Neural cell (in vitro differentiated cells): ENCODE measurements at regions not wholly inside any gene's neighbourhood (a gene's known extent, or its start where the extent isn't known, plus 50 kb on each side); places are given as distances from the start of the nearest gene placed in this dataset.

Source experiments
- H2AFZ ChIP-seq: fragments of 200-600, 300-800 bp; sonication (generic), shearing (Covaris generic); 2 replicates; pipeline ENCODE4 v1.6.0; 2014; ENCODE audit warnings: low read depth, mild to moderate bottlenecking, antibody characterized with exemption, low read length, moderate library complexity
- H3F3A ChIP-seq: fragments of 200-600 bp; shearing (Covaris generic); 2 replicates; pipeline ENCODE4 v1.6.1; 2016; ENCODE audit warnings: mild to moderate bottlenecking, moderate library complexity, mixed read lengths, antibody characterized with exemption, low read length; ENCODE audit not compliant: insufficient read depth, poor library complexity, severe bottlenecking
- H3K27ac ChIP-seq: fragments of 200-600, 300-800 bp; sonication (generic), shearing (Covaris generic); 2 replicates; pipeline ENCODE4 v1.5.1; 2014; ENCODE audit warnings: mild to moderate bottlenecking, low read length, moderate library complexity
- H3K27me3 ChIP-seq: fragments of 300-800, 200-600 bp; sonication (generic), shearing (Covaris generic); 2 replicates; pipeline ENCODE4 v1.6.0; 2014; ENCODE audit warnings: mild to moderate bottlenecking, low read depth, low read length, moderate library complexity; ENCODE audit not compliant: insufficient read depth
- H3K36me3 ChIP-seq: fragments of 300-800, 200-600 bp; sonication (generic), shearing (Covaris generic); 2 replicates; pipeline ENCODE4 v1.5.1; 2014; ENCODE audit warnings: mild to moderate bottlenecking, antibody characterized with exemption, low read length, moderate library complexity; ENCODE audit not compliant: insufficient read depth
- H3K4me2 ChIP-seq: fragments of 300-800, 200-600 bp; sonication (generic), shearing (Covaris generic); 2 replicates; pipeline ENCODE4 v1.6.0; 2014; ENCODE audit warnings: mild to moderate bottlenecking, low read length
- H3K4me3 ChIP-seq: fragments of 300-800, 200-600 bp; sonication (generic), shearing (Covaris generic); 2 replicates; pipeline ENCODE4 v1.5.1; 2014; ENCODE audit warnings: mild to moderate bottlenecking, low read length, moderate library complexity
- H3K79me2 ChIP-seq: fragments of 200-600 bp; shearing (Covaris generic); replicated peaks from 2 replicates; pipeline ENCODE4 v1.6.0; 2014; ENCODE audit warnings: mild to moderate bottlenecking, low read length, moderate library complexity; ENCODE audit not compliant: insufficient read depth
- H3K9ac ChIP-seq: fragments of 300-800, 200-600 bp; sonication (generic), shearing (Covaris generic); 2 replicates; pipeline ENCODE4 v1.6.1; 2016; ENCODE audit warnings: mild to moderate bottlenecking, low read length, mixed read lengths
- H3K9me2 ChIP-seq: fragments of 200-600 bp; shearing (Covaris generic); 2 replicates; pipeline ENCODE4 v1.6.1; 2016; ENCODE audit warnings: mild to moderate bottlenecking, low read length, mixed read lengths; ENCODE audit not compliant: insufficient read depth
- H3K9me3 ChIP-seq: fragments of 200-600, 300-800 bp; sonication (generic), shearing (Covaris generic); 2 replicates; pipeline ENCODE4 v1.6.1; 2016; ENCODE audit warnings: mild to moderate bottlenecking, mixed run types, low read length, moderate library complexity, mixed read lengths
- H4K20me1 ChIP-seq: fragments of 200-600 bp; shearing (Covaris generic); 2 replicates; pipeline ENCODE4 v1.6.1; 2016; ENCODE audit warnings: mild to moderate bottlenecking, mixed run types; ENCODE audit not compliant: insufficient read depth
- EP300 ChIP-seq: fragments of 450-650 bp; conservative IDR thresholded peaks from 2 replicates; pipeline ENCODE4 v1.6.1; 2014; ENCODE audit warnings: antibody characterized with exemption, mild to moderate bottlenecking, moderate library complexity; ENCODE audit not compliant: poor library complexity, severe bottlenecking
- EZH2 ChIP-seq: fragments of 200-600, 300-800 bp; shearing (Covaris generic), sonication (generic); IDR thresholded peaks from 2 replicates; pipeline ENCODE4 v1.6.1; 2014; ENCODE audit warnings: antibody characterized with exemption, low read length, borderline replicate concordance, mild to moderate bottlenecking; ENCODE audit not compliant: insufficient read depth, poor library complexity, severe bottlenecking
- MXI1 ChIP-seq: fragments of 450-650 bp; conservative IDR thresholded peaks from 2 replicates; pipeline ENCODE4 v1.6.1; 2014; ENCODE audit warnings: antibody characterized with exemption, mild to moderate bottlenecking; ENCODE audit not compliant: poor library complexity, severe bottlenecking
- POLR2AphosphoS5 ChIP-seq: IDR thresholded peaks from 2 replicates; pipeline ENCODE4 v1.6.1; 2012
- RAD21 ChIP-seq: fragments of 450-650 bp; conservative IDR thresholded peaks from 2 replicates; pipeline ENCODE4 v1.6.1; 2014; ENCODE audit warnings: antibody characterized with exemption, mild to moderate bottlenecking, moderate library complexity
- SMC3 ChIP-seq: fragments of 450-650 bp; conservative IDR thresholded peaks from 2 replicates; pipeline ENCODE4 v1.6.1; 2014; ENCODE audit warnings: antibody characterized with exemption, mild to moderate bottlenecking, moderate library complexity; ENCODE audit not compliant: poor library complexity
- TAF1 ChIP-seq: IDR thresholded peaks from 2 replicates; pipeline ENCODE4 v1.6.1; 2012; ENCODE audit warnings: low read depth
- TF ChIP-seq, protein P1 (sequence below): fragments of 450-650 bp; IDR thresholded peaks from 2 replicates; pipeline ENCODE4 v1.5.1; 2014; ENCODE audit warnings: antibody characterized with exemption, mild to moderate bottlenecking, moderate library complexity; ENCODE audit not compliant: poor library complexity, severe bottlenecking
- TF ChIP-seq, protein P2 (sequence below): IDR thresholded peaks from 2 replicates; pipeline ENCODE4 v1.6.1; 2012; ENCODE audit warnings: borderline replicate concordance

DNA sequence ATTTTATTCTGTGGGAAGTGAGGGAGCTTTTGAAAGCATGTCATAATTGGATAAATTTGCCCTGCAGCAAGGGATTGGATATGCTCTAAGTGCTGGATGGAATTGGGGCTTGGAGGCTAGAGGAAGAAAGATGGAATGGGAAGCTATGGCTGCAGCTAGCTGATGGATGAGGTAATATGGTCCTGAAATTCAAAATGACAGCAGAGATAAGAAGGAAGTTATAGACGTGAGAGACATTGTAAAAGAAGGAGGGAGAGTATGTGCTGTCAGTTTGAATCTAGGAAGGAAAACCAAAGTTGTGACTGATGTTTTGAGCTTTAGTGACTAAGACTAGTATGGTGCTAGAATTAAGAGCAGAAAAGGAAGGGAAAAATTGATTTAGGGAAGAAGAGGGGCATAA is 299.9 kb upstream of the SPAG17 start:
- Histone ChIP-seq H2AFZ (no peak overlapping the region), H3K4me3 (no peak overlapping the region), H3K27me3 (no peaks in the 10 kb centered on the region), H3K4me2 (no peak overlapping the region), H3K36me3 (no peaks in the 10 kb centered on the region), H4K20me1 (no peaks in the 10 kb centered on the region), H3K79me2 (no peaks in the 10 kb centered on the region), H3K27ac (no peak overlapping the region), H3F3A (no peaks in the 10 kb centered on the region), H3K9me3 (no peaks in the 10 kb centered on the region), H3K9me2 (no peaks in the 10 kb centered on the region), H3K9ac (no peak overlapping the region)
- TF ChIP-seq, protein P1, sequence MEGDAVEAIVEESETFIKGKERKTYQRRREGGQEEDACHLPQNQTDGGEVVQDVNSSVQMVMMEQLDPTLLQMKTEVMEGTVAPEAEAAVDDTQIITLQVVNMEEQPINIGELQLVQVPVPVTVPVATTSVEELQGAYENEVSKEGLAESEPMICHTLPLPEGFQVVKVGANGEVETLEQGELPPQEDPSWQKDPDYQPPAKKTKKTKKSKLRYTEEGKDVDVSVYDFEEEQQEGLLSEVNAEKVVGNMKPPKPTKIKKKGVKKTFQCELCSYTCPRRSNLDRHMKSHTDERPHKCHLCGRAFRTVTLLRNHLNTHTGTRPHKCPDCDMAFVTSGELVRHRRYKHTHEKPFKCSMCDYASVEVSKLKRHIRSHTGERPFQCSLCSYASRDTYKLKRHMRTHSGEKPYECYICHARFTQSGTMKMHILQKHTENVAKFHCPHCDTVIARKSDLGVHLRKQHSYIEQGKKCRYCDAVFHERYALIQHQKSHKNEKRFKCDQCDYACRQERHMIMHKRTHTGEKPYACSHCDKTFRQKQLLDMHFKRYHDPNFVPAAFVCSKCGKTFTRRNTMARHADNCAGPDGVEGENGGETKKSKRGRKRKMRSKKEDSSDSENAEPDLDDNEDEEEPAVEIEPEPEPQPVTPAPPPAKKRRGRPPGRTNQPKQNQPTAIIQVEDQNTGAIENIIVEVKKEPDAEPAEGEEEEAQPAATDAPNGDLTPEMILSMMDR, result no peak
- no peak for TF ChIP-seq EZH2
- no peak for TF ChIP-seq SMC3
- TF ChIP-seq EP300, result no peak

DNA sequence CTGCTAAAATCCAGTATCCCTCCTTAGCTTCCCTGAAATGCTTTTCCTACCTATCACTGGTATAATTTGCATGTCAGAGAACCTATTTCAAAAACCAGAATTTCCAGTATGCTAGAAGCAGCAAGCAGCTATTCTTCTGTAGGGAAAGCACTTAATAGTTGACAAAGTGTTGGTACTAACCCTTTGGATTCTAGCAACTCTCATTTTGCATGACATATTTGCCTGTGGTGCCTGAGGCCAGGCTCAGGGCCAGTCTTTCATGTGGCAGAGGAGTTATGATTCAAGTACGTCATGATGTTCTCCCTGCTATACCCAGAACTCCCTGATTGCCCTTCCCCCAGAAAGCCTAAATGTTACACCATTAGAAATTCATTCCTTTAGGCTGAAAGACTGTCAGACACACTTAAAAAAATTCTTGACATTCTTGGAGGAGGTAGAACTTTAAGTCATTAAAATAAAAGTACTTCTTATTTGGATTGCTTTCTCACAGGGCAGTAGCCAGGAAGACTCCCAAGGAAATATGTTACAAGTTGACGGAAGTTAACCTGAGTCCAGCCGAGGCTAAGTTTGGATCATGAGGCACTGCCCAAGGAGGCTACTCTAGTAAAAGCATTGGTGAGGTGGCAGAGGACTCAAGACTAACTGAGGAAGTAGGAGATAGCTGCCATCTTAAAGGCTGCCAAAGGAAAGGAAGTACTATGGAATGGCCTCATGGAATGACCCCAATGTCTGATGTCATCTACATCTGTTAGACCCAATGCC is 298.4 kb upstream of the SPAG17 start:
- Histone ChIP-seq H3K27me3 (no peaks in the 10 kb centered on the region), H3K9me2 (no peaks in the 10 kb centered on the region), H2AFZ (no peak overlapping the region), H3K4me2 (no peak overlapping the region), H3K36me3 (no peaks in the 10 kb centered on the region), H4K20me1 (no peaks in the 10 kb centered on the region), H3F3A (no peaks in the 10 kb centered on the region), H3K79me2 (no peaks in the 10 kb centered on the region), H3K27ac (no peak overlapping the region), H3K9me3 (no peaks in the 10 kb centered on the region), H3K9ac (no peak overlapping the region), H3K4me3 (no peak overlapping the region)
- TF ChIP-seq, protein P1, result no peak
- TF ChIP-seq POLR2AphosphoS5, result no peak
- TF ChIP-seq TAF1, result no peak

DNA sequence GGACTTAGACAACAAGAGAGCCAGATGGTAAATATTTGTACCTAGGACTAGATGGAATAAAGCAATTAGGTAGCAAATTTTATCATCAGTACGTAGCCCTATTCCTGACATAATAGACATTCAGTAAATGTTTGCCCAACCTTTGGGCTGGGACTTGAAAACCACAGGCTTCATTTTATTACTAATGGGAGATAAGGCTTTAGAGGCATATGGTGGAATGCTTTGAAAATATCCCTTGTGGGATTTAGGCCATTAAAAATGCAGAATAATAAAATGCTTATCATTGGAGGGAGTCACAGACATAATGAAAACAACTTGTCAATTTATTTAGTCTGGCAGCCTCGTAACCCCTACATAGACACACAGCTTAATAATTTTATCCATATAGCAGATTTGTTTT is 296.1 kb upstream of the SPAG17 start:
- Histone ChIP-seq H3K4me2 (no peak overlapping the region), H3K36me3 (no peaks in the 10 kb centered on the region), H3K9me2 (no peaks in the 10 kb centered on the region), H2AFZ (no peak overlapping the region), H3K9me3 (no peaks in the 10 kb centered on the region), H3K27me3 (no peaks in the 10 kb centered on the region), H3K9ac (no peak overlapping the region), H3K79me2 (no peaks in the 10 kb centered on the region), H3F3A (no peaks in the 10 kb centered on the region), H3K27ac (no peak overlapping the region), H4K20me1 (no peaks in the 10 kb centered on the region), H3K4me3 (no peak overlapping the region)
- TF ChIP-seq MXI1, result no peak
- TF ChIP-seq RAD21, result no peak
- TF ChIP-seq EZH2, result no peak
- TF ChIP-seq, protein P2, sequence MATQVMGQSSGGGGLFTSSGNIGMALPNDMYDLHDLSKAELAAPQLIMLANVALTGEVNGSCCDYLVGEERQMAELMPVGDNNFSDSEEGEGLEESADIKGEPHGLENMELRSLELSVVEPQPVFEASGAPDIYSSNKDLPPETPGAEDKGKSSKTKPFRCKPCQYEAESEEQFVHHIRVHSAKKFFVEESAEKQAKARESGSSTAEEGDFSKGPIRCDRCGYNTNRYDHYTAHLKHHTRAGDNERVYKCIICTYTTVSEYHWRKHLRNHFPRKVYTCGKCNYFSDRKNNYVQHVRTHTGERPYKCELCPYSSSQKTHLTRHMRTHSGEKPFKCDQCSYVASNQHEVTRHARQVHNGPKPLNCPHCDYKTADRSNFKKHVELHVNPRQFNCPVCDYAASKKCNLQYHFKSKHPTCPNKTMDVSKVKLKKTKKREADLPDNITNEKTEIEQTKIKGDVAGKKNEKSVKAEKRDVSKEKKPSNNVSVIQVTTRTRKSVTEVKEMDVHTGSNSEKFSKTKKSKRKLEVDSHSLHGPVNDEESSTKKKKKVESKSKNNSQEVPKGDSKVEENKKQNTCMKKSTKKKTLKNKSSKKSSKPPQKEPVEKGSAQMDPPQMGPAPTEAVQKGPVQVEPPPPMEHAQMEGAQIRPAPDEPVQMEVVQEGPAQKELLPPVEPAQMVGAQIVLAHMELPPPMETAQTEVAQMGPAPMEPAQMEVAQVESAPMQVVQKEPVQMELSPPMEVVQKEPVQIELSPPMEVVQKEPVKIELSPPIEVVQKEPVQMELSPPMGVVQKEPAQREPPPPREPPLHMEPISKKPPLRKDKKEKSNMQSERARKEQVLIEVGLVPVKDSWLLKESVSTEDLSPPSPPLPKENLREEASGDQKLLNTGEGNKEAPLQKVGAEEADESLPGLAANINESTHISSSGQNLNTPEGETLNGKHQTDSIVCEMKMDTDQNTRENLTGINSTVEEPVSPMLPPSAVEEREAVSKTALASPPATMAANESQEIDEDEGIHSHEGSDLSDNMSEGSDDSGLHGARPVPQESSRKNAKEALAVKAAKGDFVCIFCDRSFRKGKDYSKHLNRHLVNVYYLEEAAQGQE, result no peak
- no peak for TF ChIP-seq SMC3
- no peak for TF ChIP-seq POLR2AphosphoS5
- no peak for TF ChIP-seq EP300
- TF ChIP-seq TAF1, result no peak
- TF ChIP-seq, protein P1, result no peak
